ENCODE measurements at regions not wholly inside any gene's neighbourhood (a gene's known extent, or its start where the extent isn't known, plus 50 kb on each side); places are given as distances from the start of the nearest gene placed in this dataset.
"Not testable (repeated sequence)": the region's sequence is repeated elsewhere in the genome, so short reads cannot be mapped to it uniquely, and the experiment has no call there.

DNA sequence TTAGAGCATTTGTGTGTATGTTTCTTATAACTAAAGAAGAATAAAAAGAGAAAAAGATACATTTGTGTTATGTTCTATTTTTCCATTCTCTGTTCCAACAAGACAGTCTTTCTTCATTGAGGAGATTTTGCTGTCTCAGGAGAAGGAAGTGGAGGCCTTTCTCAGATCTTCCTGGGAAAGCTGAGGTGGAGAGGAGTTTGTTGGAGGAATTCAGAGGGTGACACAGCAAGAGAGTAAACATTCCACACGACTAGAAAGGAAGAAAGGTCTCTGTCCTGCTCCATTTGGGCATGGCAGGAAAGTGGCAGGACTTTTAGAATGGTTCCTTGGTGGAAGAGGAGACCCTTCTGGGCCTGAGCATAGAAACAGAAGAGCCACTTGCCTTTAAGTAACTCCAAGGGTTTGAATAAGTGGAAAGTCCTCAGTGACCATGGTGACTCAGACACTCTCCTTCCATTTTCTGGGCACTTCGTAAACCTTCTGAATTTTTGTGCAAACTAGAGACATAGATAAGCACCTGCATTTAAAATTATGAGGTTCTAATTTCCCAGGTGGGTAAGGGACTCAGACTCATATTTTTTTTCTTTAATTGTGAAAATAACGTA, 52.3 kb upstream of the COL5A2 start:
- TF ChIP-seq, protein P1, sequence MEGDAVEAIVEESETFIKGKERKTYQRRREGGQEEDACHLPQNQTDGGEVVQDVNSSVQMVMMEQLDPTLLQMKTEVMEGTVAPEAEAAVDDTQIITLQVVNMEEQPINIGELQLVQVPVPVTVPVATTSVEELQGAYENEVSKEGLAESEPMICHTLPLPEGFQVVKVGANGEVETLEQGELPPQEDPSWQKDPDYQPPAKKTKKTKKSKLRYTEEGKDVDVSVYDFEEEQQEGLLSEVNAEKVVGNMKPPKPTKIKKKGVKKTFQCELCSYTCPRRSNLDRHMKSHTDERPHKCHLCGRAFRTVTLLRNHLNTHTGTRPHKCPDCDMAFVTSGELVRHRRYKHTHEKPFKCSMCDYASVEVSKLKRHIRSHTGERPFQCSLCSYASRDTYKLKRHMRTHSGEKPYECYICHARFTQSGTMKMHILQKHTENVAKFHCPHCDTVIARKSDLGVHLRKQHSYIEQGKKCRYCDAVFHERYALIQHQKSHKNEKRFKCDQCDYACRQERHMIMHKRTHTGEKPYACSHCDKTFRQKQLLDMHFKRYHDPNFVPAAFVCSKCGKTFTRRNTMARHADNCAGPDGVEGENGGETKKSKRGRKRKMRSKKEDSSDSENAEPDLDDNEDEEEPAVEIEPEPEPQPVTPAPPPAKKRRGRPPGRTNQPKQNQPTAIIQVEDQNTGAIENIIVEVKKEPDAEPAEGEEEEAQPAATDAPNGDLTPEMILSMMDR (conservative IDR thresholded peaks at IDR 0.05; ENCODE audit: control insufficient read depth, insufficient read depth, low read depth, low read length), result no peak
- DNase-seq (ENCODE audit: low read depth), result no peak
- no peak overlapping the region for H3K4me3 ChIP-seq (ENCODE audit: control insufficient read depth, low read depth, low read length)

DNA sequence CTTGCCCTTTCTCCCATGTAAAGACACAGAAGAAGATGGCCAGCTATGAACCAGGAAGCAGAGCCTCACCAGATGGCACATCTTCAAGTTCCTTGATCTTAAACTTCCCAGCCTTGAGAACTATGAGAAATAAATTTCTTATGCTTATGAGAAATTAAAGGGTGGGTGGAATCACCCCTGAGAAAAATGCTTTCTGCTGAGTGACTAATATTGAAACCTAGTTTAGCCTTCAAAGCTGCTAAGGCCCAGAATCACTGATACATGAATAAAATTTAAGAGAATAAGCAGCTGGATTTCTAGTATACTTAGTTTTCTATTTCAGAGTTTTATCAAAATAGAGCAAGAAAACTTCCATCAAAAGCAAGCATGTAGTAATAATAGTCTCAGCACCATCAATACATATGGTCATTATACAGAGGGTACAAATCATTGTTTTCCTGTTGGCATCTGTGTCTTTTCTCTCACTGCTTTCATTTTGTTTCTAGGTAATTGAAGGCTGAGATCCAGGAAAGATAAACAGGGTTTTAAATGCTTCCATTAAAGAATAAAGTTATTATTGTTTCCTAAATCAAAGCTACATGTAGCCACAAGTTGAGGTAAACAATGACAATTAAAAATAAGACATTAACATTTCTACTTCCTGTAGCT, 53.3 kb upstream of the COL5A2 start:
- no peak overlapping the region for H3K4me3 ChIP-seq (ENCODE audit: control insufficient read depth, low read depth, low read length)
- DNase-seq (ENCODE audit: low read depth), result peak; percentile 40
- TF ChIP-seq, protein P1 (conservative IDR thresholded peaks at IDR 0.05; ENCODE audit: control insufficient read depth, insufficient read depth, low read depth, low read length), result no peak

DNA sequence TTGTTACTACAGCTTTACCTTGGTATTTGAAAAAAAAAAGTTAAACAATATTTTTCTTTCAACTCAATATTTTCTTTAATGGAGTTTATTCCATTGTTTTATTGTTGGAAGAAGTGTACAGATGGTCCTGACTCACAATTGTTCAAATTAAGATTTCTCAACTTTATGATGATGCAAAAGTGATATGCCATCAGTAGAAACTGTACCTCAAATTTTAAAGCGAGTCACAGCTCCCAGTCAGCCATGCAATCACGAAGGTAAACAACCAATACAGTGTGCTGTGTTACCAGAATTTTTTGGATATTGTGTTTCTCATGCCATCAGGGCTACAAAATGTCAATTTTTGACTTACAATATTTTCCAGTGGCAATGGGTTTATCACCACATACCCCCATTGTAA, 54.0 kb upstream of the COL5A2 start:
- H3K4me3 ChIP-seq (ENCODE audit: control insufficient read depth, low read depth, low read length), result no peak overlapping the region
- peak; percentile 82 for DNase-seq (ENCODE audit: low read depth)
- TF ChIP-seq, protein P1 (conservative IDR thresholded peaks at IDR 0.05; ENCODE audit: control insufficient read depth, insufficient read depth, low read depth, low read length), result no peak

DNA sequence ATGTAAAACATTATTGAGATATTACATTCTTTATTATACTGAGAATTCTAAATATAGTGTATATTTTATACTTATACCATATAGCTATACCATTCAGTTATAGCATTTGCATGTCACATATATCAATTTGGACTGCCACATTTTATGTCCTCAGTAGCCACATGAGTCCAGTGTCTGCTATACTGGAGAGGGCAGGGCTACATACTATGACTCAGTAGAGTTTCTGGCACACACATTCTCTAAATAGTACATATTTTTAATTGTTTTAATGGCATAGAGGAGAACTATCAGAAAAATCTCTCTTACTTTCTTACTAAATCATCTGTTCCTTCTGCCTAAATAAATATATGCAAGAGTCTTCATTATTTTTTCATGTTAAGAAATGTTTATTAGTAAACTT, 55.4 kb upstream of the COL5A2 start:
- peak; percentile 55 for DNase-seq (ENCODE audit: low read depth)
- H3K4me3 ChIP-seq (ENCODE audit: control insufficient read depth, low read depth, low read length), result no peak overlapping the region
- TF ChIP-seq, protein P1 (conservative IDR thresholded peaks at IDR 0.05; ENCODE audit: control insufficient read depth, insufficient read depth, low read depth, low read length), result no peak

DNA sequence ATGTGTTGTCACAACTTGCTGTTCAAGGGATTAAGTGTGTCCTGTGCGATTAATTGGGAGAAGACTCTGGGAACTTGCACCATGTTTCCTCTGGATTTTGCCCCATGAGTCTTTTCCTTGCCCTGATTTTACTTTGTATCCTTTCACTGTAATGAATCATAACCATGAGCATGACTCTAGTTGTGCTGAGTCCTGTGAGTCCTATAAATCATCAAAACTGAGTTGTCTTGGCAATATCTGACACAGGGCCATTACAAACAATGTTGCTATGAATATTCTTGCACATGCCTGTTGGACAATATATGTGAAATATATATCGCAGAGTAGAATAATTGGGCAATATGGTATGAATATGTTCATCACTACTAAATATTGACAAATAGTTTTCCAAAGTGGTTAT, 56.5 kb upstream of the COL5A2 start:
- peak; percentile 82 for DNase-seq (ENCODE audit: low read depth)
- TF ChIP-seq, protein P1 (conservative IDR thresholded peaks at IDR 0.05; ENCODE audit: control insufficient read depth, insufficient read depth, low read depth, low read length), result no peak
- H3K4me3 ChIP-seq (ENCODE audit: control insufficient read depth, low read depth, low read length), result no peak overlapping the region

DNA sequence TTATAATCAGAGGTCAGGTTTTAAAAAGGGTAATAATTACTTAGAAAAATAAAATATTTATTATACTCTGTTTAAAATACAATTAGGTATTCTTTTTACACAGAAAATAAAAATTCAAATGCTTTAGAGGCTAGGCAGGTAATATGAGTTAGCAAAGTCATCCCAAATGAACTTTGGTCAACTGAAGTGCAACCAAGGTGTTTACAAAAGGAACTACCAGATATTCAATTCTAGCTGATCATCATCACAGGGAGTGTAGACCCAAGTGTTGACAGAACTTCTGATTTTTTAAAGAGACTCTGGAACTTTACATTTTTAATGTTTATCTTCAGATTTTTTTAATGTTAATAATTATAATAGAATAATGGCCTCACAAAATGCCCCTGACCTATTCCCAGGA, 59.3 kb upstream of the COL5A2 start:
- no peak for DNase-seq (ENCODE audit: low read depth)
- no peak overlapping the region for H3K4me3 ChIP-seq (ENCODE audit: control insufficient read depth, low read depth, low read length)
- TF ChIP-seq, protein P1 (conservative IDR thresholded peaks at IDR 0.05; ENCODE audit: control insufficient read depth, insufficient read depth, low read depth, low read length), result no peak

DNA sequence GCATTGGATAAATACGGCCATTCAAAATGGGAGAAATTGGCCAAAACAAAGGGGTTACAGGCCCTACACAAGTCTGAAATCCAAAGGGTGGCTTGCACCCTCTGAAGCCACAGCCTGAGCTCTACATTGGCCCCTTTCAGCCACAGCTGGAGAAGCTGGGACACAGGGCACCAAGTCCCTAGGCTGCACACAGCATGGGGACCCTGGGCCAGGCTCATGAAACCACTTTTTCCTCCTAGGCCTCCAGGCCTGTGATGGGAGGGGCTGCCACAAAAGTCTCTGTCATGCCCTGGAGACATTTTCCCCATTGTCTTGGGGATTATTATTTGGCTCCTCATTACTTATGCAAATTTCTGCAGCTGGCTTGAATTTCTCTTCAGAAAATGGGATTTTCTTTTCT, 64.3 kb upstream of the COL5A2 start:
- H3K4me3 ChIP-seq (ENCODE audit: control insufficient read depth, low read depth, low read length); DNase-seq (ENCODE audit: low read depth): not testable (repeated sequence)

Data from fibroblast of mammary gland (primary cell).